GM12864 (cell line): ENCODE measurements at regions not wholly inside any gene's neighbourhood (a gene's known extent, or its start where the extent isn't known, plus 50 kb on each side); places are given as distances from the start of the nearest gene placed in this dataset.

Experiments used
- DNase-seq: peaks from one replicate; pipeline ENCODE4 v3.0.0-alpha.2; 2011; ENCODE audit warnings: low read depth
- H3K4me3 ChIP-seq: 2 replicates; pipeline ENCODE4 v1.5.1; 2011; ENCODE audit warnings: mild to moderate bottlenecking, low read depth, low read length, control low read depth
- CTCF ChIP-seq: IDR thresholded peaks from 2 replicates; pipeline ENCODE4 v1.5.1; 2011; ENCODE audit warnings: low read depth, mild to moderate bottlenecking, moderate library complexity, low read length, control low read depth, inconsistent platforms; ENCODE audit errors: missing control alignments

GRCh38 chr2:4279431-4279830 lies 576.1 kb downstream of the DCDC2C start:
- no peak for DNase-seq
- TF ChIP-seq CTCF, result no peak

DNA sequence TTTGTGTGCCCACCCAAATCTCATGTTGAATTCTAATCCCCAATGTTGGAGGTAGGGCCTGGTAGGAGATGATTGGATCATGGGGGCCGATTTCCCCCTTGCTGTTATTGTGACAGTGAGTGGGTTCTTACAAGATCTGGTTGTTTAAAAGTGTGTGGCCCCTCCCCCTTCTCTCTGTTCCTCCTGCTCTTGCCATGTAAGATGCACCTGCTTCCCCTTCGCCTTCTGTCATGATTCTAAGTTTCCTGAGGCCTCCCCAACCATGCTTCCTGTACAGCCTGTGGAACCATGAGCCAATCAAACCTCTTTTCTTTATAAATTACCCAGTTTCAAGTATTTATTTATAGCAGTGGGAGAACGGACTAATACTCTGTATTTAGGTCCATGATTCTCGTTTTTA lies 588.1 kb downstream of the DCDC2C start:
- DNase-seq, result no peak
- no peak for TF ChIP-seq CTCF
- H3K4me3 ChIP-seq, result no peak overlapping the region

More at GRCh38 chr2:4279431-4279830, 576.1 kb downstream of the DCDC2C start:
- no peak overlapping the region for H3K4me3 ChIP-seq

DNA sequence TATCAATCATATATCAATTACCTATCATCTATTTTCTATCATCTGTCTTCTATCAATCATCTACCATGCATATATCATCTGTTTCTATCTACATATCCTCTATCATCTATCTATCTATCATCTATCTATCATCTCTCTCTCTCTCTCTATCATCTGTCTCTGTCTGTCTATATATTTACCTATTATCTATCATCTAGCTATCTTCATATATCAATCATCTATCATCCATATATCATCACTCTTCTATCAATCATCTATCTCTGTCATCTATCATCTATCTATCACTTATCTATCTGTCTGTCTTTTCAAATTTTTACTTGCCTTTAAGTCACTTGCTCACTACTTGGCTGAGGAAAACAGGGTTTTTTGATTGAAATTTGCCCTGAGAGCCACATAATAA lies 592.3 kb downstream of the DCDC2C start:
- TF ChIP-seq CTCF, result no peak
- DNase-seq, result no peak
- no peak overlapping the region for H3K4me3 ChIP-seq

DNA sequence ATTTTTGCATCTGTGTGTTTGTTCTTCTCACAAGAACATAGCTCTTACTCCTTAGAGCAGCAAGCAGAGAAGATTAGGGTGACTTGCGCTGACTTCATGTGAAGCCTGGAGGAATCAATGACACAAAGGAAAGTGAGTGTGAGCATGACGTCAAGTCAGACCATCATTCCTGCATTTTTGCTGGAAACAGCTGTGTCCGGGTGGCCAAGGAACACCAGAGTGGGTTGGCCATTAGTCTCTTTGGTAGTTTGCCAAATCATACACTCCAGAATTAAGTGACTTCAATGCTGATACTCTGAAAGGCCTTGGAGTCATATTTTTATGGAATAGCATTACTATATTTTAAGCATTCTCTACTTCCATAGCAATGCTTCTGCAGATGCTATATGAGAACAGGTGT lies 597.2 kb downstream of the DCDC2C start:
- no peak for DNase-seq
- no peak for TF ChIP-seq CTCF
- H3K4me3 ChIP-seq, result no peak overlapping the region

- no peak for TF ChIP-seq CTCF
- H3K4me3 ChIP-seq, result no peak overlapping the region
- DNase-seq, result no peak
Measured at GRCh38 chr2:4324531-4324930, 621.2 kb downstream of the DCDC2C start.

DNA sequence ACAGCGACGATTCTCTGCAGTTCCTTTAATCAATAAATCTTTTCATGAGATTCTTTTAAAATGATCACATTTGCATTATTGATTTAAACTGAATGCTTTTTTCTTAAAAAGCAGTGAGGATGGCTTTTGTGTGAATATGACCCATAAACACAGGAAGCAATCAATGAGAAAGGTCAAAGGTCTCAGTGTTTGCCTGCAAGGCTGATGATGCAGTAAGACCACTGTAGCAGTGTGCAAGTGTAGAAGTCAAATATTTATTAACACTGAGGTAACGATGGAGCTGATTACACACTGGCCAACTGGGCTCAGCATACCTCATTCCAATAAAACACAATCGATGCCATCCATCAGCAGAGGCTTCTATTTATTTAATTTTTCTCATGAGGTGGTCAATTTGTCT lies 633.5 kb downstream of the DCDC2C start:
- H3K4me3 ChIP-seq, result no peak overlapping the region
- no peak for TF ChIP-seq CTCF
- no peak for DNase-seq

DNA sequence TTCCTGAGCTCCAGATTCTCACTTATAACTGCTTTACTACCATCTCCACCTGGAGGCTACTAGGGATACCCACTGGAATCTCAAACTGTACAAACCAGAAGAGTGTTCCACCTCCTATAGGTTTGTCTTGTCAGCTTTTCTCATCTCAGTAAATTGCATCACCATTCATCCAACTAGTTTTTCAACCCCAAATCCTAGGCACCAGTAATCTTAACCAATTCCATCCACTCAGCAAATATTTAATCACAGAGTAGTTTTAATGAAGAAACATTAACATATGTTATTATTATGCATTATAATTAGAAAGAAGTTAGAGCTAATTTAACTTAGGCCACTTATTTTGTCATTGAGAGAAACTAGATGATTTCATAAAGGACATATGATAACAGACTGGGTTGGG lies 635.0 kb downstream of the DCDC2C start:
- no peak for DNase-seq
- TF ChIP-seq CTCF, result no peak
- H3K4me3 ChIP-seq, result no peak overlapping the region
